Spleen (tissue), 11 donors: ENCODE measurements at regions not wholly inside any gene's neighbourhood (a gene's known extent, or its start where the extent isn't known, plus 50 kb on each side); places are given as distances from the start of the nearest gene placed in this dataset.

ENCODE experiments used
- DNase-seq: peaks from one replicate; pipeline ENCODE4 v3.0.0-alpha.2; 2020
- H3K27ac ChIP-seq, 8 donors: fragments of 200-600 bp; sonication (generic) in 7 of 8; 1 replicate in 4 of 8; 2 replicates in 4 of 8; pipeline versions ENCODE4 v1.5.0 to v1.8.0; 2016 to 2021; ENCODE audit warnings: inconsistent platforms in 4 of 8, mild to moderate bottlenecking in 4 of 8, moderate library complexity in 1 of 8
- H3K27me3 ChIP-seq, 7 donors: fragments of 200-600 bp; sonication (generic) in 6 of 7; replicated peaks in 1 of 7; 1 replicate in 4 of 7; 2 replicates in 3 of 7; pipeline versions ENCODE4 v1.5.0 to v1.8.0; 2016 to 2021; ENCODE audit warnings: inconsistent platforms in 3 of 7, mild to moderate bottlenecking in 1 of 7
- H3K36me3 ChIP-seq, 6 donors: fragments of 200-600 bp; sonication (generic) in 5 of 6; 1 replicate in 4 of 6; 2 replicates in 2 of 6; pipeline versions ENCODE4 v1.5.0 to v1.8.0; 2016 to 2021; ENCODE audit warnings: inconsistent platforms in 2 of 6
- H3K4me1 ChIP-seq, 6 donors: fragments of 200-600 bp; sonication (generic) in 5 of 6; 1 replicate in 3 of 6; 2 replicates in 3 of 6; pipeline versions ENCODE4 v1.5.0 to v1.8.0; 2016 to 2021; ENCODE audit warnings: inconsistent platforms in 3 of 6
- H3K4me3 ChIP-seq, 8 donors: fragments of 200-600 bp; sonication (generic) in 7 of 8; 1 replicate in 4 of 8; 2 replicates in 4 of 8; pipeline versions ENCODE4 v1.5.0 to v1.8.0; 2016 to 2021; ENCODE audit warnings: inconsistent platforms in 4 of 8, mild to moderate bottlenecking in 4 of 8, moderate library complexity in 2 of 8
- H3K9me3 ChIP-seq, 8 donors: fragments of 200-600 bp; sonication (generic) in 7 of 8; 1 replicate in 4 of 8; 2 replicates in 4 of 8; pipeline versions ENCODE4 v1.5.0 to v1.8.0; 2016 to 2021; ENCODE audit warnings: inconsistent platforms in 4 of 8
- CTCF ChIP-seq, 11 experiments: fragments of 200-600 bp in 7 of 11; fragments of 450-650 bp in 4 of 11; sonication (generic) in 4 of 11; IDR thresholded peaks in 8 of 11; conservative IDR thresholded peaks in 3 of 11; 1 replicate in 7 of 11; 2 replicates in 4 of 11; pipeline versions ENCODE4 v1.4.0 to v1.8.0; 2016 to 2021; ENCODE audit warnings: antibody characterized with exemption in 11 of 11, inconsistent platforms in 4 of 11, mild to moderate bottlenecking in 1 of 11
- POLR2A ChIP-seq, 3 donors: fragments of 450-650 bp; IDR thresholded peaks; one replicate each; pipeline ENCODE4 v1.5.1; 2017; ENCODE audit warnings: antibody characterized with exemption in 3 of 3, mild to moderate bottlenecking in 1 of 3
- POLR2AphosphoS5 ChIP-seq, 3 donors: sonication (generic); formaldehyde crosslinking; IDR thresholded peaks; one replicate each; pipeline ENCODE4 v1.5.1; 2017; ENCODE audit warnings: antibody characterized with exemption in 3 of 3
- WGBS, 5 donors: extraction: QIAGEN DNeasy Blood & Tissue Kit in 3 of 5; methylation state at CpG; one replicate each; pipeline versions ENCODE4 v1.1.5 to v1.1.7; 2013 to 2018; 5-methylcytosine and 5-hydroxymethylcytosine counted together
- intact Hi-C: fragments of 100-400 bp; cut with DNase I; formaldehyde crosslinking; loops from one replicate; pipeline ENCODE4 v1.15.0; 2023; ENCODE audit warnings: low total_unique reads
- donor health status: healthy with polysubstance abuse.
- donor health status: DM: no; HTN: no; CAD: no; lungs with moderate emphysema.
- donor health status: DM: no; HTN: no; CAD: no.
- donor health status: Bipolar disorder and iron deficiency.
- donor health status: healthy.
- donor health status: DM: no; HTN: no; CAD: no.
- donor health status: DM: yes; HTN: yes; CAD: no.

- H3K4me1 ChIP-seq, result no peaks in the 10 kb centered on the region
- no peaks in the 10 kb centered on the region for H3K27me3 ChIP-seq
- 36 to 59% (median 44%) methylated on average over 3 of the region's 3 CpGs for WGBS, 5 donors
- H3K9me3 ChIP-seq, result peaks cover 0 to 6% (median 0%) of the 10 kb centered on the region in 8 donors
- no peaks in the 10 kb centered on the region for H3K36me3 ChIP-seq
- no peak for DNase-seq
- H3K27ac ChIP-seq, result no peak overlapping the region
- intact Hi-C loops, result no loop called here
- no peak for TF ChIP-seq POLR2A (IDR thresholded peaks at IDR 0.05)
- TF ChIP-seq POLR2AphosphoS5 (IDR thresholded peaks at IDR 0.05), result no peak
- no peak for TF ChIP-seq CTCF (IDR thresholded peaks at IDR 0.05 in 8 of 11, conservative IDR thresholded peaks at IDR 0.05 in 3 of 11)
- H3K4me3 ChIP-seq, result no peak overlapping the region
Observed at GRCh38 chr14:81938341-81938740, 404.7 kb upstream of the SEL1L start.

- no peaks in the 10 kb centered on the region for H3K4me1 ChIP-seq
- no peak overlapping the region for H3K27ac ChIP-seq
- 27 to 67% (median 44%) methylated on average over 1 of the region's 1 CpG for WGBS, 5 donors
- DNase-seq, result no peak
- H3K27me3 ChIP-seq, result no peaks in the 10 kb centered on the region
- H3K4me3 ChIP-seq, result no peak overlapping the region
- no peak for TF ChIP-seq POLR2A (IDR thresholded peaks at IDR 0.05)
- TF ChIP-seq POLR2AphosphoS5 (IDR thresholded peaks at IDR 0.05), result no peak
- no peak for TF ChIP-seq CTCF (IDR thresholded peaks at IDR 0.05 in 8 of 11, conservative IDR thresholded peaks at IDR 0.05 in 3 of 11)
- H3K36me3 ChIP-seq, result no peaks in the 10 kb centered on the region
- H3K9me3 ChIP-seq, result peaks cover 0 to 6% (median 0%) of the 10 kb centered on the region in 8 donors
- intact Hi-C loops, result no loop called here
Observed at GRCh38 chr14:81940651-81941050, 407.0 kb upstream of the SEL1L start.

- intact Hi-C loops, result no loop called here
- TF ChIP-seq POLR2AphosphoS5 (IDR thresholded peaks at IDR 0.05) (no peak), POLR2A (IDR thresholded peaks at IDR 0.05) (no peak), CTCF (IDR thresholded peaks at IDR 0.05 in 8 of 11, conservative IDR thresholded peaks at IDR 0.05 in 3 of 11) (no peak)
- Histone ChIP-seq H3K4me3 (no peak overlapping the region), H3K27ac (no peak overlapping the region), H3K4me1 (no peaks in the 10 kb centered on the region), H3K36me3 (no peaks in the 10 kb centered on the region), H3K9me3 (peaks cover 0 to 6% (median 0%) of the 10 kb centered on the region in 8 donors), H3K27me3 (no peaks in the 10 kb centered on the region)
- DNase-seq, result no peak
Observed at GRCh38 chr14:81942071-81942470, 408.4 kb upstream of the SEL1L start.

GRCh38 chr14:81946375-81946774 is 412.7 kb upstream of the SEL1L start:
- Histone ChIP-seq H3K9me3 (no peaks in the 10 kb centered on the region), H3K27ac (no peak overlapping the region), H3K4me3 (no peak overlapping the region), H3K4me1 (no peaks in the 10 kb centered on the region), H3K27me3 (no peaks in the 10 kb centered on the region), H3K36me3 (no peaks in the 10 kb centered on the region)
- intact Hi-C loops, result no loop called here
- WGBS, 5 donors, result 85 to 89% (median 87%) methylated on average over 3 of the region's 3 CpGs
- DNase-seq, result no peak
- TF ChIP-seq CTCF (IDR thresholded peaks at IDR 0.05 in 8 of 11, conservative IDR thresholded peaks at IDR 0.05 in 3 of 11), result no peak
- no peak for TF ChIP-seq POLR2A (IDR thresholded peaks at IDR 0.05)
- no peak for TF ChIP-seq POLR2AphosphoS5 (IDR thresholded peaks at IDR 0.05)
